Endodermal cell (in vitro differentiated cells): ENCODE measurements at regions not wholly inside any gene's neighbourhood (a gene's known extent, or its start where the extent isn't known, plus 50 kb on each side); places are given as distances from the start of the nearest gene placed in this dataset.

Experiments used
- DNase-seq: peaks from one replicate; pipeline ENCODE4 v3.0.0-alpha.2; 2017
- H3K27ac ChIP-seq: 2 replicates; pipeline ENCODE4 v1.5.1; 2013; ENCODE audit warnings: mild to moderate bottlenecking, low read depth, low read length, moderate library complexity
- H3K27me3 ChIP-seq: 2 replicates; pipeline ENCODE4 v1.6.1; 2013; ENCODE audit warnings: mild to moderate bottlenecking, low read length, moderate library complexity; ENCODE audit not compliant: insufficient read depth, control insufficient read depth, poor library complexity, severe bottlenecking
- H3K36me3 ChIP-seq: 2 replicates; pipeline ENCODE4 v1.7.0; 2013; ENCODE audit warnings: mild to moderate bottlenecking, low read length, moderate library complexity; ENCODE audit not compliant: control insufficient read depth, insufficient read depth
- H3K4me1 ChIP-seq: one replicate; pipeline ENCODE4 v1.7.0; 2013; ENCODE audit warnings: low read length; ENCODE audit not compliant: control insufficient read depth, insufficient read depth
- H3K4me3 ChIP-seq: 2 replicates; pipeline ENCODE4 v1.5.1; 2013; ENCODE audit warnings: mild to moderate bottlenecking, low read length, moderate library complexity
- H3K9ac ChIP-seq: 2 replicates; pipeline ENCODE4 v1.6.1; 2013; ENCODE audit warnings: mild to moderate bottlenecking, low read length, moderate library complexity; ENCODE audit not compliant: poor library complexity, severe bottlenecking; ENCODE audit errors: extremely low read depth
- H3K9me3 ChIP-seq: 2 replicates; pipeline ENCODE4 v1.6.1; 2013; ENCODE audit warnings: mild to moderate bottlenecking, low read length, moderate library complexity; ENCODE audit not compliant: control insufficient read depth
- H3K27ac Mint-ChIP-seq: 2 replicates; pipeline ENCODE4 v1.8.0; 2020; ENCODE audit warnings: mixed read lengths
- H3K27me3 Mint-ChIP-seq: 2 replicates; pipeline ENCODE4 v1.8.0; 2021; ENCODE audit warnings: mild to moderate bottlenecking, mixed read lengths; ENCODE audit not compliant: insufficient read depth
- H3K36me3 Mint-ChIP-seq: 2 replicates; pipeline ENCODE4 v1.8.0; 2020; ENCODE audit warnings: low read depth, mixed read lengths
- H3K4me1 Mint-ChIP-seq: 2 replicates; pipeline ENCODE4 v1.8.0; 2020; ENCODE audit warnings: mixed read lengths
- H3K4me3 Mint-ChIP-seq: 2 replicates; pipeline ENCODE4 v1.8.0; 2020; ENCODE audit warnings: mild to moderate bottlenecking, moderate library complexity, mixed read lengths
- H3K9me3 Mint-ChIP-seq: 2 replicates; pipeline ENCODE4 v1.8.0; 2020; ENCODE audit warnings: mild to moderate bottlenecking, mixed read lengths
- WGBS, 2 experiments: methylation state at CpG; one replicate each; pipeline versions ENCODE4 v1.1.5 to v1.1.7; 2013; ENCODE audit warnings: missing lambda C conversion rate in 2 of 2, mixed read lengths in 1 of 2; ENCODE audit not compliant: insufficient coverage in 1 of 2, insufficient read length in 1 of 2; 5-methylcytosine and 5-hydroxymethylcytosine counted together
- TF ChIP-seq, protein P1 (sequence below): fragments of 200-600 bp; sonication (generic); conservative IDR thresholded peaks from 2 replicates; pipeline ENCODE4 v1.5.0; 2021; ENCODE audit warnings: antibody characterized with exemption, mild to moderate bottlenecking

DNA sequence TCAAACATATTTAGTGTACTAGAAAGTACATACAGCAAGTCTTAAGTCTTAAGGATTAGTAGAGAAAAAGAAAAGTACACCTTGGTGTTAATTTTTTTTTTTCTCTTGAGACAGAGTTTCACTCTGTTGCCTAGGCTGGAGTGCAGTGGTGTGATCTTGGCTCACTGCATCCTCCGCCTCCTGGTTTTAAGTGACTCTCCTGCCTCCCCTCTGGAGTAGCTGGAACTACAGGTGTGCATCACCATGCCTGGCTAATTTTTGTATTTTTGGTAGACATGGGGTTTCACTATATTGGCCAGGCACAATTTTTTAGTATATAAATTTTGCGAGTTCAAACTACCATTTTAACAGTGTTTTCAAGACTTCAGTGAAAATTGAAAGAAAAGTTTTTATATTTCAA is 1941.1 kb upstream of the CDH6 start:
- DNase-seq = no peak
- no peaks in the 10 kb centered on the region for H3K9me3 Mint-ChIP-seq
- 86% methylated on average over 2 of the region's 2 CpGs; no CpG with 5 or more reads in 1 of the 2 experiments for WGBS, 2 experiments

DNA sequence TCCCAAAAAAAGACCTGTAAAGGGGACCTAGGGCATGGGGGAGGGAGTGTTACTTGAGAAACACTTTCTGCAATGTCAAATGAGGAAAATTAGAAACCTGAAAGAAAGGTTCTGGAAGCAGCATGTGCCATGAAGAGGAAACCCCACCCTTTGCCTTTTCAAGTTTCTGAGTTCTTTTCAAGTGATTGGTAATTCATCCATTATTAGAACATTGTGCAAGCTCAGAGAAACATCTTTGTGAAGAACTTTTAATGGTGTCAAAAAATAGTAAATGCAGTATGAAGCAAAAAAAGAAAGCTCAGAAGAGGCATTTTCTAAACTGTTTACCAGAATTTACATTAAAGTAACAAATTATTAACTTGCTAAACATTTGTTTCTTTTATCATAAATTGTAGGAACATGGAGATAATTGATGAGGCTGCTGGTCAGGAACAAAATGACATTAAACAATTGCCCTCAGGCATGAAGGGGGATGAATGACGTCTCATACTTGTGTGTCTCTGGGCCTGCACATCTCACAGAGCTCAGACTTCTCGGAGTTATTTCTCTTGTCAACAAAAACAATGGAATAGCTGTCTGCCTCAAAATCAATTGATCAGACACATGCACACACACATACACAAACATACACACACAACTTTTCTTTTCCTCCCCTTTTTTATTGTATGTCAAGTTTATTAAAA is 1946.0 kb upstream of the CDH6 start:
- Histone ChIP-seq H3K27ac (no peak overlapping the region), H3K4me3 (no peak overlapping the region), H3K27me3 (no peaks in the 10 kb centered on the region), H3K4me1 (no peaks in the 10 kb centered on the region), H3K36me3 (no peaks in the 10 kb centered on the region), H3K9me3 (no peaks in the 10 kb centered on the region), H3K9ac (no peak overlapping the region)
- no peak for DNase-seq
- Mint-ChIP-seq H3K4me1 (peaks cover 5% of the 10 kb centered on the region), H3K27ac (no peak overlapping the region), H3K36me3 (no peaks in the 10 kb centered on the region), H3K27me3 (no peaks in the 10 kb centered on the region), H3K9me3 (no peaks in the 10 kb centered on the region), H3K4me3 (no peak overlapping the region)
- TF ChIP-seq, protein P1, sequence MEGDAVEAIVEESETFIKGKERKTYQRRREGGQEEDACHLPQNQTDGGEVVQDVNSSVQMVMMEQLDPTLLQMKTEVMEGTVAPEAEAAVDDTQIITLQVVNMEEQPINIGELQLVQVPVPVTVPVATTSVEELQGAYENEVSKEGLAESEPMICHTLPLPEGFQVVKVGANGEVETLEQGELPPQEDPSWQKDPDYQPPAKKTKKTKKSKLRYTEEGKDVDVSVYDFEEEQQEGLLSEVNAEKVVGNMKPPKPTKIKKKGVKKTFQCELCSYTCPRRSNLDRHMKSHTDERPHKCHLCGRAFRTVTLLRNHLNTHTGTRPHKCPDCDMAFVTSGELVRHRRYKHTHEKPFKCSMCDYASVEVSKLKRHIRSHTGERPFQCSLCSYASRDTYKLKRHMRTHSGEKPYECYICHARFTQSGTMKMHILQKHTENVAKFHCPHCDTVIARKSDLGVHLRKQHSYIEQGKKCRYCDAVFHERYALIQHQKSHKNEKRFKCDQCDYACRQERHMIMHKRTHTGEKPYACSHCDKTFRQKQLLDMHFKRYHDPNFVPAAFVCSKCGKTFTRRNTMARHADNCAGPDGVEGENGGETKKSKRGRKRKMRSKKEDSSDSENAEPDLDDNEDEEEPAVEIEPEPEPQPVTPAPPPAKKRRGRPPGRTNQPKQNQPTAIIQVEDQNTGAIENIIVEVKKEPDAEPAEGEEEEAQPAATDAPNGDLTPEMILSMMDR = no peak
- WGBS, 2 experiments = 43 to 97% methylated on average over 2 of the region's 2 CpGs

More for the DNA sequence above, 1941.1 kb upstream of the CDH6 start:
- no peak overlapping the region for H3K27ac ChIP-seq
- H3K4me1 ChIP-seq = no peaks in the 10 kb centered on the region
- Mint-ChIP-seq H3K27ac (no peak overlapping the region), H3K36me3 (no peaks in the 10 kb centered on the region), H3K27me3 (no peaks in the 10 kb centered on the region), H3K4me1 (peaks cover 4% of the 10 kb centered on the region), H3K4me3 (no peak overlapping the region)
- no peaks in the 10 kb centered on the region for H3K36me3 ChIP-seq
- TF ChIP-seq, protein P1 = peak; percentile 56
- H3K9me3 ChIP-seq = no peaks in the 10 kb centered on the region
- no peaks in the 10 kb centered on the region for H3K27me3 ChIP-seq
- no peak overlapping the region for H3K4me3 ChIP-seq
- H3K9ac ChIP-seq = no peak overlapping the region

DNA sequence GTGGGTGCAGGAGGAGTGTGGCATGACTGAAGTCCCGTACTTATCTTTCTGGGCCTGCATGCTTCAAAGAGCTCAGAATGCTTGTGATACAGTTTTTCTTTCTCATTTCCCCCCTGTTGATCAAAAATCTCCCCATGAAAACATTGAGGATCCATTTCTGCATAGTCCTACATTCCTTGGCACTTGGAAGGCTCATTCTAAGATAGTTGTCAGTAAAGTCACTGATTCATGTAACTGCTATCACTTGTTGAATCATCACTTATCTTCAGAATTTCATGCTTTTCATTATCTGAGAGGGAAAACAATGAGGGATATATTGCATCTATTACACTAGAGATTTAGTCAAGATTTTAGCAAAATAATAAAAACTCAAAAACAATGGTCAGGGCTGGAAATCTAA is 1953.1 kb upstream of the CDH6 start:
- no peak overlapping the region for H3K9ac ChIP-seq
- no peaks in the 10 kb centered on the region for H3K9me3 ChIP-seq
- WGBS, 2 experiments = 100% methylated on average over 1 of the region's 1 CpG
- no peaks in the 10 kb centered on the region for H3K4me1 ChIP-seq
- no peak overlapping the region for H3K4me3 ChIP-seq
- Mint-ChIP-seq H3K27ac (no peak overlapping the region), H3K27me3 (peaks cover 3% of the 10 kb centered on the region), H3K36me3 (no peaks in the 10 kb centered on the region), H3K9me3 (peaks cover 4% of the 10 kb centered on the region), H3K4me1 (peaks cover 15% of the 10 kb centered on the region), H3K4me3 (no peak overlapping the region)
- H3K27ac ChIP-seq = no peak overlapping the region
- H3K27me3 ChIP-seq = no peaks in the 10 kb centered on the region
- TF ChIP-seq, protein P1 = no peak
- DNase-seq = no peak
- no peaks in the 10 kb centered on the region for H3K36me3 ChIP-seq
